ENCODE measurements at regions not wholly inside any gene's neighbourhood (a gene's known extent, or its start where the extent isn't known, plus 50 kb on each side); places are given as distances from the start of the nearest gene placed in this dataset.

DNA sequence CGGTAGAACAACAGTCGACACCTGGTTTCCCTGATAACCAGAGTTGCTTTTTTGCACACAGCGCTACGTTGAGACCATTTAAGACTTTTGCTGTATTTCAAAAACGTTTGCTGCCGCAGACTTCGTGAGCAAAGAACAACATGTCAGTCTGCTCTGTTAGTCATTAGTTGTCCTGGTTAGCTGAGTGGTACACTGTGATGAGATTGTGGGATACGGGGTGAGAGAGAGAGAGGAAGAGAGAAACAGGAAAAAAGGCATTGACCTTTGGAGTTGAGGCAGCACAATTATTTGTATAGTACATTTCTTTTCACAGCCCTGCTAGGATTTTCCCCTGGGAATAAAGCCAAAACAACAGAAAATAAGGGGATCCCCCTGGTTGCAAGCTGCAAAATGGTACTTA lies 306.1 kb upstream of the WWC1 start:
- no peaks in the 10 kb centered on the region for H3K36me3 ChIP-seq (ENCODE audit: control insufficient read depth in 1 of 2, insufficient read depth in 2 of 2, low read length in 1 of 2)
- no peak overlapping the region for H3K27ac ChIP-seq (ENCODE audit: low read depth in 1 of 2, low read length in 2 of 2)
- 52 to 54% methylated on average over 8 of the region's 8 CpGs for WGBS, 2 donors
- no peak for DNase-seq
- H3K9me3 ChIP-seq (ENCODE audit: control insufficient read depth, low read length), result no peaks in the 10 kb centered on the region
- no peak overlapping the region for H3K4me3 ChIP-seq (ENCODE audit: low read length in 2 of 2)
- no peaks in the 10 kb centered on the region for H3K4me1 ChIP-seq (ENCODE audit: control insufficient read depth in 1 of 2, insufficient read depth in 2 of 2, low read length in 2 of 2)
- no peaks in the 10 kb centered on the region for H3K27me3 ChIP-seq (ENCODE audit: control insufficient read depth in 1 of 2, insufficient read depth in 2 of 2, low read length in 1 of 2)
- no peak for ATAC-seq (ENCODE audit: low FRiP score)
- intact Hi-C loops (cut with DNase I), result no loop called here

DNA sequence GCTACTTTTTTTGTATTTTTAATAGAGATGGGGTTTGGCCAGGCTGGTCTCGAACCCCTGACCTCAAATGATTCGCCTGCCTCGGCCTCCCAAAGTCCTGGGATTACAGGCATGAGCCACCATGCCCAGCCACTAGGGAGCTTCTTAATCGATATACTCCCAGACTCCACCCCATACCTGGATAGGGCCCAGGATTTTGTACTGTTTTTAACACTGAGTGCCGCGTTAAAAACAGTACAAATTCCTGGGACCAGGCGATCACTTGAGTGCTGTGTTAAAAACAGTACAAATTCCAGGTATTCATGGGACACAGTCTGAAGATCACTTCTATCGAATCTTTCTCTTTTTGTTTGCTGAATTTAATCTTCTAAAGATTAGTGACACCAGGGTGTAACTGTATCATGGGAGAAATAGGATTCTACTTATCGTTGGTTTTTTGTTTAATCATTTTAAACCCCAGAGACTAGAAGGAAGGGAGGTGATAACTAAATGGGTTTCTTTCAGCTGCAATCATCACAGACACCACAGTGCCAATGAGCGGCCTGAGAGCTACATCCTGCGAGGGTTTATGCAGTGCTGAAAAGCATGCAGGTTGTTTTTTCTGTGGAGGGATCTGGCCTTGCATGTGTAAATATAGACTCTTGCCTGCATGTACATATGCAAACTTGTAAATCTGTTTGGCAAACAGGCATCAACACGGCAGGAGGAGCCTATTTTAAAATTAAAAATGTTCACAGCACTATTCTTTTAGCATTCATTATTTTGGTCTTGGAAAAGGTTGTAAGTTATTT lies 303.8 kb upstream of the WWC1 start:
- intact Hi-C loops (cut with DNase I), result no loop called here
- H3K4me3 ChIP-seq (ENCODE audit: low read length in 2 of 2), result no peak overlapping the region
- DNase-seq, result no peak
- 81 to 84% methylated on average over 12 of the region's 12 CpGs for WGBS, 2 donors
- H3K4me1 ChIP-seq (ENCODE audit: control insufficient read depth in 1 of 2, insufficient read depth in 2 of 2, low read length in 2 of 2), result no peaks in the 10 kb centered on the region
- no peaks in the 10 kb centered on the region for H3K36me3 ChIP-seq (ENCODE audit: control insufficient read depth in 1 of 2, insufficient read depth in 2 of 2, low read length in 1 of 2)
- no peak overlapping the region for H3K27ac ChIP-seq (ENCODE audit: low read depth in 1 of 2, low read length in 2 of 2)
- no peaks in the 10 kb centered on the region for H3K9me3 ChIP-seq (ENCODE audit: control insufficient read depth, low read length)
- ATAC-seq (ENCODE audit: low FRiP score), result no peak
- H3K27me3 ChIP-seq (ENCODE audit: control insufficient read depth in 1 of 2, insufficient read depth in 2 of 2, low read length in 1 of 2), result no peaks in the 10 kb centered on the region

DNA sequence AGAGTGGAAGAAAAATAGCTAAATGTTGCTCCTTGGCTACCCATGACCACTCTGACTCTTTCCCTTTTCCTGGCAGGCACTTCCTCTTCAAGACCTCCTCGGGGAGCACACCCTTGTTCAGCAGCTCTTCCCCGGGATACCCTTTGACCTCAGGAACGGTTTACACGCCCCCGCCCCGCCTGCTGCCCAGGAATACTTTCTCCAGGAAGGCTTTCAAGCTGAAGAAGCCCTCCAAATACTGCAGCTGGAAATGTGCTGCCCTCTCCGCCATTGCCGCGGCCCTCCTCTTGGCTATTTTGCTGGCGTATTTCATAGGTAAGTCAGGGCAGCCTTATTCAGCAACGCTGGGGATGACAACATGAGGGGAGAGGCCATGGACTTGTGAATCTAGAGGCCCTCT lies 298.6 kb upstream of the WWC1 start:
- H3K27me3 ChIP-seq (ENCODE audit: control insufficient read depth in 1 of 2, insufficient read depth in 2 of 2, low read length in 1 of 2), result no peaks in the 10 kb centered on the region
- intact Hi-C loops (cut with DNase I), result no loop called here
- no peaks in the 10 kb centered on the region for H3K4me1 ChIP-seq (ENCODE audit: control insufficient read depth in 1 of 2, insufficient read depth in 2 of 2, low read length in 2 of 2)
- no peak for ATAC-seq (ENCODE audit: low FRiP score)
- 90% methylated on average over 11 of the region's 11 CpGs for WGBS, 2 donors
- DNase-seq, result no peak
- no peak overlapping the region for H3K4me3 ChIP-seq (ENCODE audit: low read length in 2 of 2)
- no peak overlapping the region for H3K27ac ChIP-seq (ENCODE audit: low read depth in 1 of 2, low read length in 2 of 2)
- H3K9me3 ChIP-seq (ENCODE audit: control insufficient read depth, low read length), result no peaks in the 10 kb centered on the region
- no peaks in the 10 kb centered on the region for H3K36me3 ChIP-seq (ENCODE audit: control insufficient read depth in 1 of 2, insufficient read depth in 2 of 2, low read length in 1 of 2)

DNA sequence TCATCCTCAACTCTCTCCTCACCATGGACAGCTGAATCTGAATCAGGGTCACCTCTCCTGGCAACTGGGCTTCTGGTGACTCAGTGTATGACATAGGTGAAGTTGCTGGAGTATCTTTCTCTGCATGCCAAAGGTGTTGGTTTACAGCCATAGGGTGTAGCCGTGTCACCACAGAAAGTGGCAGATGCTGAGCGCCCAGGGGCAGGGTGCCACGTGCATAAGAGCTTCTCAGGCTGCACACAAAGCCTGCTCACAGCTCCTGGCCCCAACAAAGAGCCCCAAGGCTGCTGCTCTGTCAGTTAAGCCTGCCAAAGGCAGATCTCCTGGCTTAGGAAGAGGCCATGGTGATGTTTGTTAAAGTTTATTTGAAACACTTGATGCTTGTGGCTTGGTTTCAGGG lies 297.7 kb upstream of the WWC1 start:
- intact Hi-C loops (cut with DNase I), result no loop called here
- ATAC-seq (ENCODE audit: low FRiP score) (no peak), DNase-seq (no peak)
- no peaks in the 10 kb centered on the region for H3K9me3 ChIP-seq (ENCODE audit: control insufficient read depth, low read length)
- no peaks in the 10 kb centered on the region for H3K36me3 ChIP-seq (ENCODE audit: control insufficient read depth in 1 of 2, insufficient read depth in 2 of 2, low read length in 1 of 2)
- H3K4me3 ChIP-seq (ENCODE audit: low read length in 2 of 2), result no peak overlapping the region
- H3K27ac ChIP-seq (ENCODE audit: low read depth in 1 of 2, low read length in 2 of 2), result no peak overlapping the region
- no peaks in the 10 kb centered on the region for H3K27me3 ChIP-seq (ENCODE audit: control insufficient read depth in 1 of 2, insufficient read depth in 2 of 2, low read length in 1 of 2)
- no peaks in the 10 kb centered on the region for H3K4me1 ChIP-seq (ENCODE audit: control insufficient read depth in 1 of 2, insufficient read depth in 2 of 2, low read length in 2 of 2)
- WGBS, 2 donors, result 70 to 82% methylated on average over 3 of the region's 3 CpGs

DNA sequence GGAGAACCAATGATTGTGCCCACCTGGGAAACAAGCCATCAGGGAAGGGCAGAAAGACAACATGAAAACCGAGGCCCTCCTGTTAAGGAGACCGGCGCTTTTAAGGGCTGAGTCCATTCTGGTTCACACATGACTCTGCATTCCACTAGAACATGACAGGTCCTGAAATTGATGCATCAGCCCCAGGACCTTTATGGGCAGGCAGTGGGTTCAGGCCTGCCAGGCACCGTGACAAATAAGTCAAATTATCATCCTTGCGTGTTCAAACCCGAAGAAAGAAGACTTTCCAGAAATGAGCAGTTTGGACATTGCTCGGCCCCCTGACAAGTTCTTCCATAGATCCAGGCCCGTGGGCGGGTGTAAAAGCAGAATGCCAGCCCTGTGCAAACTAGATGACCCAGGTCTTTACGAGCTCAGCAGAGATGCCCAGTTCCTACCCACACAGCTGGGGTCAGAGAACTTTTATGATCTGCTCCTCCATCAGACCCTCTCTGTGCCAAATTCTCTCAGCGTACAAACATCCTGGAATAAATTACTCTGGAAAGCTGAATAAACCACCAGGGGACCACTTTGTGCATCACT lies 295.5 kb upstream of the WWC1 start:
- Histone ChIP-seq H3K9me3 (ENCODE audit: control insufficient read depth, low read length) (no peaks in the 10 kb centered on the region), H3K4me3 (ENCODE audit: low read length in 2 of 2) (no peak overlapping the region), H3K36me3 (ENCODE audit: control insufficient read depth in 1 of 2, insufficient read depth in 2 of 2, low read length in 1 of 2) (no peaks in the 10 kb centered on the region), H3K27ac (ENCODE audit: low read depth in 1 of 2, low read length in 2 of 2) (no peak overlapping the region), H3K27me3 (ENCODE audit: control insufficient read depth in 1 of 2, insufficient read depth in 2 of 2, low read length in 1 of 2) (no peaks in the 10 kb centered on the region), H3K4me1 (ENCODE audit: control insufficient read depth in 1 of 2, insufficient read depth in 2 of 2, low read length in 2 of 2) (no peaks in the 10 kb centered on the region)
- WGBS, 2 donors, result 86 to 87% methylated on average over 11 of the region's 11 CpGs
- ATAC-seq (ENCODE audit: low FRiP score) (no peak), DNase-seq (no peak)
- intact Hi-C loops (cut with DNase I), result no loop called here

DNA sequence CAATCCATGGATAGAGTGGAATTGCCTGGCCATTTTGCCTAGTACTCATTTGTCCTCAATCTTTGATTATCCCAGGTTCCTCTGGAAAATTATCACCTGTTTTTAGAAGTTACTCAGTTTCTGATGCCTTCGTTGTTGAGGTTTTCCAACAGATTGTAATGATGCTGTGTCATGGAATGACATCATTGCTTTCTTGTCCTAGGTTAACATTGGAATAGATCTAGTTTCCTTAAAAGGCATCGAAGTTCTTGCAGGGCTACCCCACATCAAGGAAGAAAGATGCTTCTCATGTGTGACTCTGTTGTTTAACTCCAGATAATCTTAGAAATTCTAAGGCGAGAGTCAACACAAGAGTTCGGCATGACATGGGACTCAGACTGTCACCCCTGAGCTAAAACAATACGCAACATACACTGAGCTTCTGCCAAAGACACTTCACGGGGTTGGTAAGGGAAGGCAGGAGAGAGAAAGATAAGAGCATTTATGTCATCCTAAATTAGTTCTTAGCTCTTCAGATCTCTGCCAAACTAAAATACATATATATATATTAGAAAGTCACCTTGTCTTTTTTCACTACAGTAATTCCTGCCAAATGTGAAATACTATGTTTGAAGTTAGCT lies 293.2 kb upstream of the WWC1 start:
- intact Hi-C loops (cut with DNase I), result no loop called here
- Histone ChIP-seq H3K27ac (ENCODE audit: low read depth in 1 of 2, low read length in 2 of 2) (no peak overlapping the region), H3K4me3 (ENCODE audit: low read length in 2 of 2) (no peak overlapping the region), H3K9me3 (ENCODE audit: control insufficient read depth, low read length) (no peaks in the 10 kb centered on the region), H3K36me3 (ENCODE audit: control insufficient read depth in 1 of 2, insufficient read depth in 2 of 2, low read length in 1 of 2) (no peaks in the 10 kb centered on the region), H3K4me1 (ENCODE audit: control insufficient read depth in 1 of 2, insufficient read depth in 2 of 2, low read length in 2 of 2) (peaks cover 0 to 3% of the 10 kb centered on the region in 2 donors), H3K27me3 (ENCODE audit: control insufficient read depth in 1 of 2, insufficient read depth in 2 of 2, low read length in 1 of 2) (no peaks in the 10 kb centered on the region)
- DNase-seq (no peak), ATAC-seq (ENCODE audit: low FRiP score) (no peak)
- WGBS, 2 donors, result 71 to 72% methylated on average over 6 of the region's 6 CpGs

DNA sequence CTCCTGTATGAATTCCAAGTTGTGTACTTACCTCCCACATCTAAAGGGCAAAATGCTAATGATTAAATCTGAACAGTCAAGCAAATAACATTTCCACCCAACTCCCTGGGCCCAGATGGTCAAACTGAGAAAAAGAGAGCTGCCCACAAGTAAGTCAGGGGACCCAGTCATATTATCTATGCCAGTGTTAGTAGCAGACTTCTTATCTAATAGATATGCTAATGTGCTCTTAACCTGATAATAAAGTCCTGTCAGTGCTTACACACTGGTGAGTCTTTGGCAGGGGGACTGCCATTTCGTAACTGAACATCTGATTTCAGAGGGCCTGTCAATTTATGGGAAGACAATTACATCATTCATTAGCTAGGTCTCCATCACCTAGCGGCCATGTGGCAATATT lies 292.3 kb upstream of the WWC1 start:
- WGBS, 2 donors, result 89 to 93% methylated on average over 2 of the region's 2 CpGs
- intact Hi-C loops (cut with DNase I), result no loop called here
- no peak for DNase-seq
- H3K4me1 ChIP-seq (ENCODE audit: control insufficient read depth in 1 of 2, insufficient read depth in 2 of 2, low read length in 2 of 2), result peaks cover 0 to 3% of the 10 kb centered on the region in 2 donors
- no peak overlapping the region for H3K27ac ChIP-seq (ENCODE audit: low read depth in 1 of 2, low read length in 2 of 2)
- H3K4me3 ChIP-seq (ENCODE audit: low read length in 2 of 2), result no peak overlapping the region
- no peaks in the 10 kb centered on the region for H3K27me3 ChIP-seq (ENCODE audit: control insufficient read depth in 1 of 2, insufficient read depth in 2 of 2, low read length in 1 of 2)
- ATAC-seq (ENCODE audit: low FRiP score), result no peak
- no peaks in the 10 kb centered on the region for H3K9me3 ChIP-seq (ENCODE audit: control insufficient read depth, low read length)
- H3K36me3 ChIP-seq (ENCODE audit: control insufficient read depth in 1 of 2, insufficient read depth in 2 of 2, low read length in 1 of 2), result no peaks in the 10 kb centered on the region

DNA sequence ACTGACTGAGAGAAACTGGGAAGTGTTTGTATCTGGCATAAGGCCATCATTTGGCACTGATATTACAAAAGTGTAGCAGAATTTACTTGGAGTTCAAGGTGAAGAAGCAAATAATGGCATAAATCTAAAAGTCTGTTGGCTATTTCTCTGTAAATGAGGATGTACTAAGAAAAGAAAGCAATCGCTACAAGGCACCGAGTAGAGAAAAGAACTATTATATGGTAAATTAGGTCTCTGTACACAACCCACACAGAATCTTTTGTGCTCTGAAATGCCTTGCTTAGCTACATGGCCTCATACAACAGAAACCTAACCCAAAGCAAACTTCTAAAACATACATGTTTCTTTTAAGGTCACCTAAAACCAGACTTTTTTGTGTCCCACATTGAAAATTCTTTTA lies 290.1 kb upstream of the WWC1 start:
- no peaks in the 10 kb centered on the region for H3K36me3 ChIP-seq (ENCODE audit: control insufficient read depth in 1 of 2, insufficient read depth in 2 of 2, low read length in 1 of 2)
- no peak overlapping the region for H3K4me3 ChIP-seq (ENCODE audit: low read length in 2 of 2)
- no peak overlapping the region for H3K27ac ChIP-seq (ENCODE audit: low read depth in 1 of 2, low read length in 2 of 2)
- H3K27me3 ChIP-seq (ENCODE audit: control insufficient read depth in 1 of 2, insufficient read depth in 2 of 2, low read length in 1 of 2), result no peaks in the 10 kb centered on the region
- intact Hi-C loops (cut with DNase I), result no loop called here
- 59 to 69% methylated on average over 2 of the region's 2 CpGs for whole genome bisulfite sequencing, 2 donors
- H3K4me1 ChIP-seq (ENCODE audit: control insufficient read depth in 1 of 2, insufficient read depth in 2 of 2, low read length in 2 of 2), result peaks cover 0 to 3% of the 10 kb centered on the region in 2 donors
- no peaks in the 10 kb centered on the region for H3K9me3 ChIP-seq (ENCODE audit: control insufficient read depth, low read length)
- ATAC-seq (ENCODE audit: low FRiP score) (no peak), DNase-seq (no peak)

DNA sequence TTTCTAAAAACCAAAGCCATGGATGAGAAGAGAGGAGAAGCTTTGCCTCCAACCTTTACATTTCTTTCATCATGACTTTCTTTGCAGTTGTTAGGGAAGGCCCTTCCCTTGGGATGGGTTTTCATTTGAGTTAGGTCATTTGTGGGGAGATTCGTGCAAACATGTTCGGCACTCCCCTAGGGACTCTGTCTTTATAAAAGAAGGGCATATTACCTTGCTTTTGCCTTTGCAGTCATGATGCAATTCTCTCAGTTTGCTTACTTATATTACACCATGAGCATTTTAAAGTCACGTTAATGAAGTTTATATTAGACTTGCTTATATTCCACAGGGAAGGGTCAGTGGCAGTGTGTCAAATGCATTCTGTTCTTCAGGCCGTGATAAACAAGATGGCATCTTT lies 289.3 kb upstream of the WWC1 start:
- WGBS, 2 donors, result 38 to 56% methylated on average over 4 of the region's 4 CpGs
- peaks cover 0 to 3% of the 10 kb centered on the region in 2 donors for H3K4me1 ChIP-seq (ENCODE audit: control insufficient read depth in 1 of 2, insufficient read depth in 2 of 2, low read length in 2 of 2)
- ATAC-seq (ENCODE audit: low FRiP score), result no peak

More for the DNA sequence above, 289.3 kb upstream of the WWC1 start:
- Histone ChIP-seq H3K36me3 (ENCODE audit: control insufficient read depth in 1 of 2, insufficient read depth in 2 of 2, low read length in 1 of 2) (no peaks in the 10 kb centered on the region), H3K27me3 (ENCODE audit: control insufficient read depth in 1 of 2, insufficient read depth in 2 of 2, low read length in 1 of 2) (no peaks in the 10 kb centered on the region), H3K4me3 (ENCODE audit: low read length in 2 of 2) (no peak overlapping the region), H3K9me3 (ENCODE audit: control insufficient read depth, low read length) (no peaks in the 10 kb centered on the region), H3K27ac (ENCODE audit: low read depth in 1 of 2, low read length in 2 of 2) (no peak overlapping the region)
- DNase-seq, result no peak
- intact Hi-C loops (cut with DNase I), result no loop called here

Data from aorta (tissue), 5 donors.